Smooth muscle cell (in vitro differentiated cells): ENCODE measurements at regions not wholly inside any gene's neighbourhood (a gene's known extent, or its start where the extent isn't known, plus 50 kb on each side); places are given as distances from the start of the nearest gene placed in this dataset.

Experiments
- DNase-seq: peaks from one replicate; lab custom pipeline; 2025; ENCODE audit not compliant: unreplicated experiment; lab: John Stamatoyannopoulos, UW
- H2AFZ ChIP-seq: fragments of 200-600 bp; sonication (generic); 2 replicates; pipeline ENCODE4 v1.6.0; 2016; ENCODE audit warnings: antibody characterized with exemption, low read depth, mild to moderate bottlenecking
- H3F3A ChIP-seq: fragments of 200-600 bp; sonication (generic); 2 replicates; pipeline ENCODE4 v1.6.0; 2017; ENCODE audit warnings: antibody characterized with exemption, low read depth
- H3K27ac ChIP-seq: fragments of 200-600 bp; sonication (generic); 2 replicates; pipeline ENCODE4 v1.5.1; 2016; ENCODE audit warnings: low read depth, mild to moderate bottlenecking
- H3K27me3 ChIP-seq: fragments of 200-600 bp; sonication (generic); 2 replicates; pipeline ENCODE4 v1.6.1; 2016; ENCODE audit warnings: low read depth, mild to moderate bottlenecking
- H3K36me3 ChIP-seq: fragments of 200-600 bp; sonication (generic); 2 replicates; pipeline ENCODE4 v1.5.1; 2016; ENCODE audit warnings: low read depth
- H3K4me1 ChIP-seq: fragments of 200-600 bp; sonication (generic); 2 replicates; pipeline ENCODE4 v1.5.1; 2016; ENCODE audit warnings: low read depth
- H3K4me2 ChIP-seq: fragments of 200-600 bp; sonication (generic); 2 replicates; pipeline ENCODE4 v1.6.0; 2016; ENCODE audit warnings: mild to moderate bottlenecking
- H3K4me3 ChIP-seq: fragments of 200-600 bp; sonication (generic); 2 replicates; pipeline ENCODE4 v1.5.1; 2016; ENCODE audit warnings: mild to moderate bottlenecking
- H3K79me2 ChIP-seq: fragments of 200-600 bp; sonication (generic); 2 replicates; pipeline ENCODE4 v1.6.0; 2016; ENCODE audit warnings: low read depth, mild to moderate bottlenecking
- H3K9ac ChIP-seq: fragments of 200-600 bp; sonication (generic); 2 replicates; pipeline ENCODE4 v1.6.0; 2016; ENCODE audit warnings: low read depth
- H3K9me3 ChIP-seq: fragments of 200-600 bp; sonication (generic); replicated peaks from 2 replicates; pipeline ENCODE4 v1.5.1; 2016; ENCODE audit warnings: low read depth
- H4K20me1 ChIP-seq: fragments of 200-600 bp; sonication (generic); 2 replicates; pipeline ENCODE4 v1.6.0; 2016; ENCODE audit warnings: low read depth
- CTCF ChIP-seq: fragments of 200-600 bp; sonication (generic); IDR thresholded peaks from 2 replicates; pipeline ENCODE4 v1.5.1; 2017; ENCODE audit warnings: borderline replicate concordance, mild to moderate bottlenecking, antibody characterized with exemption; ENCODE audit not compliant: insufficient read depth, poor library complexity, severe bottlenecking
- WGBS: methylation state at CpG from one replicate; pipeline ENCODE4 v1.1.7; 2016; ENCODE audit warnings: low lambda C conversion rate; 5-methylcytosine and 5-hydroxymethylcytosine counted together

GRCh38 chr2:120905298-120905697, 169.6 kb downstream of the GLI2 start:
- no peaks in the 10 kb centered on the region for H3K9me3 ChIP-seq
- peaks cover 68% of the 10 kb centered on the region for H4K20me1 ChIP-seq
- H3K79me2 ChIP-seq = peaks cover 30% of the 10 kb centered on the region
- no peak overlapping the region for H2AFZ ChIP-seq
- no peak overlapping the region for H3K4me3 ChIP-seq
- no peak overlapping the region for H3K4me2 ChIP-seq
- H3K36me3 ChIP-seq = no peaks in the 10 kb centered on the region
- H3K4me1 ChIP-seq = peaks cover 8% of the 10 kb centered on the region
- no peak overlapping the region for H3K27ac ChIP-seq
- TF ChIP-seq CTCF = no peak
- no peak for DNase-seq
- 66% methylated on average over 5 of the region's 5 CpGs for WGBS
- H3F3A ChIP-seq = no peaks in the 10 kb centered on the region
- no peak overlapping the region for H3K9ac ChIP-seq
- no peaks in the 10 kb centered on the region for H3K27me3 ChIP-seq

GRCh38 chr2:120905824-120906571, 170.3 kb downstream of the GLI2 start:
- peaks cover 2% of the 10 kb centered on the region for H3F3A ChIP-seq
- no peak overlapping the region for H3K9ac ChIP-seq
- H3K36me3 ChIP-seq = no peaks in the 10 kb centered on the region
- no peaks in the 10 kb centered on the region for H3K9me3 ChIP-seq
- H3K27me3 ChIP-seq = no peaks in the 10 kb centered on the region
- no peak for DNase-seq
- no peak overlapping the region for H2AFZ ChIP-seq
- no peak overlapping the region for H3K4me3 ChIP-seq
- H3K4me1 ChIP-seq = peaks cover 8% of the 10 kb centered on the region
- H3K79me2 ChIP-seq = peaks cover 29% of the 10 kb centered on the region
- H3K4me2 ChIP-seq = no peak overlapping the region
- TF ChIP-seq CTCF = no peak
- 92% methylated on average over 19 of the region's 19 CpGs for WGBS
- H4K20me1 ChIP-seq = peaks cover 64% of the 10 kb centered on the region
- no peak overlapping the region for H3K27ac ChIP-seq

DNA sequence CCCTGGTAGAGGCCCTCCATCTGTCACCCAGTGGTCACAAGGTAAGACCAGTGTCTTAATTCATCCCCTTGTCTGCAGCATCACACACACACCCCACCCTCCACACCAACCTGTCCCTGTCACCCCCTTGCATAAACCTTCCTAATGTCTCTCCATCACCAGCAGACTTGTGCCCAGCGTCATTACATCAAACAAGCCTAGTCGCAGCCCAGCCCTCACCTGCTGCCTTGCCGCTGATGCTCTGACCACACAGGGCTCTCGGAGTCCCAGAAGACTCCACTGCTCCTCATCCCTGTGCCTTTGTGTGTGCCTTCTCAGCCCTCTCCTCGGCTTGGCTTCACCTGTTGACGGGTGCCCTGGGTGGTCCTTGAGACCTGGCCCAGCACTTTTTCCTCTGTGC, 171.2 kb downstream of the GLI2 start:
- no peak for DNase-seq
- Histone ChIP-seq H3K9ac (no peak overlapping the region), H3K27me3 (no peaks in the 10 kb centered on the region), H3K4me1 (peaks cover 8% of the 10 kb centered on the region), H3K4me3 (no peak overlapping the region), H3K79me2 (peaks cover 20% of the 10 kb centered on the region), H4K20me1 (peaks cover 61% of the 10 kb centered on the region), H2AFZ (no peak overlapping the region), H3F3A (peaks cover 7% of the 10 kb centered on the region), H3K9me3 (no peaks in the 10 kb centered on the region), H3K4me2 (no peak overlapping the region), H3K27ac (no peak overlapping the region), H3K36me3 (no peaks in the 10 kb centered on the region)
- WGBS = 96% methylated on average over 6 of the region's 6 CpGs
- no peak for TF ChIP-seq CTCF

DNA sequence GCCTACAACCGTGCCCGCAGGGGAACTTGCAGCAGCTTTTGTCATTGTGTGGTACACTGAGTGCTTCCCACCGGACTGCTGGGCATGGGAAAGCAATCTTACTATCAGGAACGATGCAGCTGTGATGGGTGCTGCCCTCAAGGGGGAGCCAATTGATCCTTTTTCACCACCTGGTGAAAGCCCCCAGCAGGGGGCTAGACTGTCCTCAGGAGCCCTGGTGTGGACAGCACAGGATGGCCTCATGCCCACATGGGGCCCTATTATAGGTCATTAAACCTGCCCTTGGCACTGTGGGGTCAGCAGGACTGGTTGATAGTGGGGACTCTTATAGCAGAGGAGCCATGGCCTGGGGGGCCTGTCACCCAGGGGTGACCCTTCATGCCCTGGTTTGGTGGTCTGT, 172.2 kb downstream of the GLI2 start:
- peak; percentile 15 for TF ChIP-seq CTCF
- WGBS = 99% methylated on average over 4 of the region's 4 CpGs
- Histone ChIP-seq H2AFZ (no peak overlapping the region), H3K9me3 (no peaks in the 10 kb centered on the region), H3K27ac (no peak overlapping the region), H3K27me3 (no peaks in the 10 kb centered on the region), H3K4me2 (no peak overlapping the region), H3K9ac (no peak overlapping the region), H3F3A (peaks cover 7% of the 10 kb centered on the region), H3K79me2 (peaks cover 14% of the 10 kb centered on the region), H4K20me1 (peaks cover 53% of the 10 kb centered on the region), H3K4me1 (peaks cover 12% of the 10 kb centered on the region), H3K4me3 (no peak overlapping the region), H3K36me3 (no peaks in the 10 kb centered on the region)
- DNase-seq = no peak
